ENCODE measurements at regions not wholly inside any gene's neighbourhood (a gene's known extent, or its start where the extent isn't known, plus 50 kb on each side); places are given as distances from the start of the nearest gene placed in this dataset.
"Not testable (repeated sequence)": the region's sequence is repeated elsewhere in the genome, so short reads cannot be mapped to it uniquely, and the experiment has no call there.

DNA sequence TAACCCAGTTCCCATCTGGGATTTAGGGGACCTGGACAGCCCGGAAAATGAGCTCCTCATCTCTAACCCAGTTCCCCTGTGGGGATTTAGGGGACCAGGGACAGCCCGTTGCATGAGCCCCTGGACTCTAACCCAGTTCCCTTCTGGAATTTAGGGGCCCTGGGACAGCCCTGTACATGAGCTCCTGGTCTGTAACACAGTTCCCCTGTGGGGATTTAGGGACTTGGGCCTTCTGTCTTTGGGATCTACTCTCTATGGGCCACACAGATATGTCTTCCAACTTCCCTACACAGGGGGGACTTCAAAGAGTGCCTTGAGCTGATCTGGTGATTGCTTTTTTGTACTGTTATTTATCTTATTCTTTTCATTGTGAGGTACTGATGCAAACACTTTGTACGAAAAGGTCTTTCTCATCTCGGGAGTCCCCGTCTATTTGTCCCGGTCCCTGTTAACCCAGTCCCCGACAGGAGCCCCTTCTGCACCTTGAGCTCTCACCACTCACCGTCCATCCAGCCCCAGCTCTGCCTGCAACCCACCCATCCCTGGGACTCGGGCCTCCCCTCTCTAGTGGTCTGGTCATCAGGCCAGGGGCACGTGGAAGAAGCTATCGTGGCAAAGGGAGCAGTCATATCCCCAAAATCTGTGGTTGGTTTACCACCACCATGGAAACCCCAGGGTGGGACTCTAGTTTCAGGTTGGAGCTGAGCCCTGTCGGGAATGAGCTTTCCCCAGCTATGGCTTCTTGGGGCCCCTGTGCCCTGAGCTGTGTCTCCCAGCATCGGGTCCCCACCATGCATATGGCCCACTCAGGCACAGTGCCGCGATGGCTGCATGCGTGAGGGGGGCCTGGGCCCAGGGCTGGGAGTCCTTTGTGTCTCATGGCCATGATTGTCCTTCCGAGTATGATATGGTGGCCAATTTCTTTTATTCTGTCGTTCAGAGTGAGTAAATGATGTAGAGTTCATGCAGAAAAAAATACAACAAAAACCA is 270.4 kb upstream of the PLCXD1 start:
- not testable (repeated sequence) for DNase-seq (ENCODE audit: low spot score)

DNA sequence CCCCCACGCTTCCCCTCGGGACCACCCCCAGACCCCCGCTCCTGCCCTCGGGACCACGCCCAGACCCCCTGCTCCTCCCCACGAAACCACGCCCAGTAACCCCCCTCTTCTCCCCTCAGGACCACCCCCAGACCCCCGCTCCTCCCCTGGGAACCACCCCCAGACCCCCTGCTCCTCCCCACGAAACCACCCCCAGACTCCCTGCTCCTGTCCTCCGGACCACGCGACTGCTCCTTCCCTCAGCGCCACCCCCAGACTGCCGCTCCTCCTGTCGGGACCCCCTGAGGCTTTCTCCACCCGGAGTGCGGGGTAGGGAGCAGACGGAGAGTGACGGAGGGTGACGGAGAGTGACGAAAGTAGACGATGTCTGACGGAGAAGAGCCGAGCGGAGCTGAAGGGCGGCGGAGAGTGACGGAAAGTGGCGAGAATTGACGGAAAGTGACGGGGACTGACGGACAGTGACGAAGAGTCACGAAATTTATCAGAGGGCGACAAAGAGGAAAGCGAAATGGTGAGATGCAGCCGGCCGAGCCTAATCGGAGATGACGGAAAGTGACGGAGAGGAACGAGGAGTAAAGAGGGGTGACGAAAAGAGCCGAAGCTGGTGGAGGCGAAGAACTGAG is 267.2 kb upstream of the PLCXD1 start:
- DNase-seq (ENCODE audit: low spot score), result not testable (repeated sequence)

DNA sequence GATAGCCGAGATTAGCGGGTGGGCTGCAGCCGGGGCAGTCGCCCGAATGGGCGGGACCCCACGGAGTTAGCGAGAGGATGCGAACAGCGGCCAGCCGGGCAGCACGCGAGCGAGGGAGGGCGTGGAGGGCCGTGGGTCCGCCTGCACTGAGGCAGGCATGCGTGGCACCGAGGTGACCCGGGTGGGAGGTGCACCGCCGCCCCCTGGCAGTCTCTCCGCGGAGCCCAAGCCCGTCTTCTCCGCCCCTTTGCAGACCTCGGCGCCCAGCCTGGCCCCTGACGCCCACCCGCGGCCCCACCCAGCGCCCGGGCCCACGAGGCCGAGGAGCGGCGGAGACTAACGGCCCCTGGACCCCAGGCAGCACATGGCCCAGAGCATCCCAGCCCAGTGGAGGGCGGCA is 266.7 kb upstream of the PLCXD1 start:
- DNase-seq (ENCODE audit: low spot score), result not testable (repeated sequence)

DNA sequence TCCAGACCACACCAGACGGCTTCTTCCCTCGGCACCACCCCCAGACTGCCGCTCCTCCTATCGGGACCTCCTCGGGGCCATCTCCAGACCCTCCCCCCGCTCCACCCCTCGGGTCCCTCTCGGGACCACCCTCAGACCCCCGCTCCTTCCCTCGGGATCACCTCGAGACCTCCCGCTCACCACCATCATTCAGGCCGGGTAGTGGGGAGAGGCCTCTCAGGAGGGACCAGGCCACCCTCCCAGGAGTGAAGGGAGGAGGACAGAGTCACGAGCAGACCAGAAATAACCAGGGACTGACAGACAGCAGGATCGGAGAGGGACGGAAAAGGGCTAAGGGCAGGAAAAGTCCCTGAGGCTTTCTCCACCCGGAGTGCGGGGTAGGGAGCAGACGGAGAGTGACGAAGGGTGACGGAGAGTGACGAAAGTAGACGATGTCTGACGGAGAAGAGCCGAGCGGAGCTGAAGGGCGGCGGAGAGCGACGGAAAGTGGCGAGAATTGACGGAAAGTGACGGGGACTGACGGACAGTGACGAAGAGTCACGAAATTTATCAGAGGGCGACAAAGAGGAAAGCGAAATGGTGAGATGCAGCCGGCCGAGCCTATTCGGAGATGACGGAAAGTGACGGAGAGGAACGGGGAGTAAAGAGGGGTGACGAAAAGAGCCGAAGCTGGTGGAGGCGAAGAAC is 262.3 kb upstream of the PLCXD1 start:
- DNase-seq (ENCODE audit: low spot score), result not testable (repeated sequence)

DNA sequence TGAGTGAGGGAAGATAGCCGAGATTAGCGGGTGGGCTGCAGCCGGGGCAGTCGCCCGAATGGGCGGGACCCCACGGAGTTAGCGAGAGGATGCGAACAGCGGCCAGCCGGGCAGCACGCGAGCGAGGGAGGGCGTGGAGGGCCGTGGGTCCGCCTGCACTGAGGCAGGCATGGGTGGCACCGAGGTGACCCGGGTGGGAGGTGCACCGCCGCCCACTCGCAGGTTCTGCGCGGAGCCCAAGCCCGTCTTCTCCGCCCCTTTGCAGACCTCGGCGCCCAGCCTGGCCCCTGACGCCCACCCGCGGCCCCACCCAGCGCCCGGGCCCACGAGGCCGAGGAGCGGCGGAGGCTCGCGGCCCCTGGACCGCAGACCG is 261.7 kb upstream of the PLCXD1 start:
- not testable (repeated sequence) for DNase-seq (ENCODE audit: low spot score)

DNA sequence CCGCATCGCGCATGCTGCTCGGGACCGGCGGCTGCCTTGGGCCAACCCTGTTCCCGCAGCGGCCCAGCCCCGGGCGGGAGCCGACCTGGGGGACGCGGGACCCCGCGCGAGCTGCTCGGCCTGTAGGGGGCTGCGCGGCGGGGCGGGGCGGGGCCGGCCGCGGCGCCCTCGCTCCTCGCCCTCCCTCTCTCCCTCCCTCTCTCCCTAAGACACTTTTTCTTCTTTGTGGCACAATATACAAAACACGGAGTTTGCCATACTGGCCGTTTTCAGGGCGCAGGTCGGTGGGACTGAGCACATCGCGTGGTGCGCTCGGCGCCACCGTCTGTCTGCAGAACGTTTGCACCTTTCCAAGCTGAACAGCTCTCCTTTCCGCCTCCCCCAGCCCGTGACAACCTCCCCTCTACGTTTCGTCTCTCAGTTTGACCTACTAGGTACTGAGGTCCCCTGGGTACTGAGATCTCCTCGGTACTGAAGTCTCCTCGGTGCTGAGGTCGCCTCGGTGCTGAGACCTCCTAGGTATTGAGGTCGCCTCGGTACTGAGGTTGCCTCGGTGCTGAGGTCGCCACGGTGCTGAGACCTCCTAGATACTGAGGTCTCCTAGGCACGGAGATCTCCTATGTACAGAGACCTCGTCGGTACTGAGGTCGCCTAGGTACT is 261.1 kb upstream of the PLCXD1 start:
- peak; percentile 41 for DNase-seq (ENCODE audit: low spot score)

DNA sequence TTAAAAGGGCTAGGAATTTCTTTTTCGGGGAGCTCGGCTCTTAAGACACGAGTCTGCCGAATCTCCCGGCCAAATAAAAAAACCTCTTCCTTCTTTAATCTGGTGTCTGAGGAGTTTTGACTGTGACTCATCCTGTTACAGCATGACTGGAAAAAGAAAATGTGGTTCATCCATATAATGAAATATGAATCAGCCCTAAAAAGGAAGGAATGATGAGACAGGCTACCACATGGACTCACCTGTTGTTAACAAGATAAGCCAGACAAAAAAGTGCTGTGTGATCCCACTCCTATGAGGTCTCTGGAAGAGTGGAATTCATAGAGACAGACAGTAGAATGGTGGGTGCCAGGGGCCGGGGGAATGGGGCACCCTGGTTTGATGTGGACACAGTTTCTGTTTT is 257.0 kb upstream of the PLCXD1 start:
- not testable (repeated sequence) for DNase-seq (ENCODE audit: low spot score)

All from AG08396 (cell line).